K562 (cell line): ENCODE measurements at regions not wholly inside any gene's neighbourhood (a gene's known extent, or its start where the extent isn't known, plus 50 kb on each side); places are given as distances from the start of the nearest gene placed in this dataset.
"Not testable (repeated sequence)": the region's sequence is repeated elsewhere in the genome, so short reads cannot be mapped to it uniquely, and the experiment has no call there.

ENCODE experiments used
- MLLT1 ChIP-seq, 2 experiments: fragments of 450-650 bp; IDR thresholded peaks; 2 replicates each; pipeline ENCODE4 v1.6.1; 2016
- MNT ChIP-seq, 2 experiments: fragments of 450-650 bp; conservative IDR thresholded peaks; 2 replicates each; pipeline ENCODE4 v1.6.1; 2017; ENCODE audit warnings: mild to moderate bottlenecking in 2 of 2, moderate library complexity in 2 of 2
- RAD21 ChIP-seq, 2 experiments: fragments of 250-450 bp in 1 of 2; fragments of 450-650 bp in 1 of 2; sonication (Bioruptor Pico) in 1 of 2; formaldehyde crosslinking in 1 of 2; IDR thresholded peaks in 1 of 2; conservative IDR thresholded peaks in 1 of 2; 2 replicates each; pipeline versions ENCODE4 v1.4.0 to v1.8.0; 2020 to 2022; ENCODE audit warnings: mild to moderate bottlenecking in 2 of 2, moderate library complexity in 1 of 2
- REST ChIP-seq, 2 experiments: fragments of 450-650 bp; formaldehyde crosslinking in 1 of 2; IDR thresholded peaks; 2 replicates each; pipeline versions ENCODE4 v1.4.0 to v1.6.1; 2014 to 2020; ENCODE audit warnings: mild to moderate bottlenecking in 2 of 2, borderline replicate concordance in 1 of 2, low read depth in 1 of 2
- SMAD4 ChIP-seq: fragments of 250-450 bp; sonication (Bioruptor Pico); conservative IDR thresholded peaks from 2 replicates; pipeline ENCODE4 v1.8.0; 2021; ENCODE audit warnings: inconsistent platforms, mild to moderate bottlenecking, moderate library complexity
- SNRNP70 ChIP-seq: fragments of 200-400 bp; formaldehyde crosslinking; optimal IDR thresholded peaks from 2 replicates; pipeline ENCODE3; 2017; ENCODE audit warnings: low read depth, low read length
- ZNF740 ChIP-seq, 3 experiments: fragments of 200-800 bp in 1 of 3; sonication (Bioruptor generic) in 1 of 3; sonication (generic) in 1 of 3; formaldehyde crosslinking in 1 of 3; IDR thresholded peaks; 2 replicates each; pipeline versions ENCODE4 v1.6.1 to v1.8.0; 2016 to 2022; ENCODE audit warnings: mild to moderate bottlenecking in 2 of 3, missing compliant biosample characterization in 2 of 3, missing genetic modification characterization in 2 of 3, missing genetic modification reagents in 1 of 3

GRCh38 chr6:27830600-27831433, 81.4 kb downstream of the OR2B2 start (continued):
- TF ChIP-seq MNT (conservative IDR thresholded peaks at IDR 0.05) (peak in 1 of 2 experiments; percentile 51; a peak in 2 of 4 replicates), MLLT1 (IDR thresholded peaks at IDR 0.05) (peak; percentile 96 to 97), ZNF740 (CRISPR knock-in tag; IDR thresholded peaks at IDR 0.05) (0 out of 2 replicates have a peak, but pooled peaks have one; percentile 21), SMAD4 (CRISPR knock-in tag) (peak; percentile 44), RAD21 (CRISPR knock-in tag; conservative IDR thresholded peaks at IDR 0.05 in 1 of 2, IDR thresholded peaks at IDR 0.05 in 1 of 2) (0 out of 4 replicates have a peak, but pooled peaks of 1 of the 2 experiments have one; percentile 13), SNRNP70 (peak; percentile 85), REST (CRISPR knock-in tag; IDR thresholded peaks at IDR 0.05; ENCODE audit: low read depth) (peak; percentile 64; the same call in 1 of the 2 replicates)
- TF ChIP-seq ZNF740 (tag; IDR thresholded peaks at IDR 0.05); REST (IDR thresholded peaks at IDR 0.05; ENCODE audit: borderline replicate concordance): not testable (repeated sequence)
